ENCODE measurements at regions not wholly inside any gene's neighbourhood (a gene's known extent, or its start where the extent isn't known, plus 50 kb on each side); places are given as distances from the start of the nearest gene placed in this dataset.

DNA sequence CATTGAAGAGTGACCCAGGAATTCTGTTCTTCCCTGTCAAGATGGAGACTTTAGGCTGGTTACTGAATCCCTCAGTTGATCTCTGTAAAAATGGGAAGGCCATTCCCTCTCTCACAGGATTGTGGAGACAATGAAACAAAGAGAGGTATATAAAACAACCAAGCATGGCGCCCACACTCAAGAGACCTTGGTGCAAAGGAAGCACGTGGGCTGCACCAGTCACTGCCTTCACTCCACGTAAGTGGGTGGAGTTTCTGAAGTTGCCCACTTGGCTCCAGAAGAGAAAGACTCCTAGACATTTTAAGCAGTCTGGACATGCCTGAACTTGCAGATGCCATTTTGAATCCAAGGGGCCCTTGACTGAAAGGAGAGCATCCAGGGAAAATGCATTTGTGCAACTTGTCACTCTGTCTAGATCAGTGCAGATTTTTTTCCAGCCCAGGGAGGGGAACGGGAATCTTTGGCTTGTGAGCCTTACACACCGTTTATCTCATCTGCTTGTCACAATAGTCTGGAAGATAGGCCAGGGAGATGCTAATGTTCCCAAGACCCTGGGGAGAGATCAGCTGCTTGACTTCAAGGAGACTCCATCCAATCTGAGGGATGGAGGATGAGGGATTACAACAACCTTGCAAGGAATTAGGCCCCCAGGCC is 96.9 kb upstream of the TBX3 start:
- H3K27ac ChIP-seq, result no peak overlapping the region

DNA sequence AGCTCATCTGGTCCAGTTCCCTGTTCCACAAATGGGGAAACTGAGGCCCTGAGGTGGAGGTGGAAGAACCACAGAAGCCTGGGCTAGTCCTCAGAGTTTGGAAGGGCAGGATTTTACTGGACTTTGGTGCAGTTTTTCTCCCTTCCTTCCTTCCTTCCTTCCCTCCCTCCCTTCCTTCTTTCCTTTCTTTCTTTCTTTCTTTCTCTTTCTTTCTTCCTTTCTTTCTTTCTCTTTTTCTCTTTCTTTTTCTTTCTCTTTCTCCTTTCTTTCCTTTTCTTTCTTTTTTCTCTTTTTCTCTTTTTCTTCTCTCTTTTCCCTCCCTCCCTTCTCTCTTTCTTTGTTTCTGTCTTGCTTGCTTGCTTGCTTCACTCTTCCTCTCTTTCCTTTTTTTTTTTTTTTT is 95.7 kb upstream of the TBX3 start:
- H3K4me3 ChIP-seq (ENCODE audit: low read depth, low read length), result no peak overlapping the region
- TF ChIP-seq, protein P1, sequence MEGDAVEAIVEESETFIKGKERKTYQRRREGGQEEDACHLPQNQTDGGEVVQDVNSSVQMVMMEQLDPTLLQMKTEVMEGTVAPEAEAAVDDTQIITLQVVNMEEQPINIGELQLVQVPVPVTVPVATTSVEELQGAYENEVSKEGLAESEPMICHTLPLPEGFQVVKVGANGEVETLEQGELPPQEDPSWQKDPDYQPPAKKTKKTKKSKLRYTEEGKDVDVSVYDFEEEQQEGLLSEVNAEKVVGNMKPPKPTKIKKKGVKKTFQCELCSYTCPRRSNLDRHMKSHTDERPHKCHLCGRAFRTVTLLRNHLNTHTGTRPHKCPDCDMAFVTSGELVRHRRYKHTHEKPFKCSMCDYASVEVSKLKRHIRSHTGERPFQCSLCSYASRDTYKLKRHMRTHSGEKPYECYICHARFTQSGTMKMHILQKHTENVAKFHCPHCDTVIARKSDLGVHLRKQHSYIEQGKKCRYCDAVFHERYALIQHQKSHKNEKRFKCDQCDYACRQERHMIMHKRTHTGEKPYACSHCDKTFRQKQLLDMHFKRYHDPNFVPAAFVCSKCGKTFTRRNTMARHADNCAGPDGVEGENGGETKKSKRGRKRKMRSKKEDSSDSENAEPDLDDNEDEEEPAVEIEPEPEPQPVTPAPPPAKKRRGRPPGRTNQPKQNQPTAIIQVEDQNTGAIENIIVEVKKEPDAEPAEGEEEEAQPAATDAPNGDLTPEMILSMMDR (IDR thresholded peaks at IDR 0.05; ENCODE audit: low read depth, low read length), result no peak
- DNase-seq, result no peak

More for the DNA sequence above, 96.9 kb upstream of the TBX3 start:
- no peak for DNase-seq
- H3K9me3 ChIP-seq (ENCODE audit: severe bottlenecking), result peaks cover 2% of the 10 kb centered on the region
- H3K27me3 ChIP-seq (ENCODE audit: insufficient read depth, low read depth, severe bottlenecking), result peaks cover 2% of the 10 kb centered on the region
- H3K36me3 ChIP-seq, result no peaks in the 10 kb centered on the region
- TF ChIP-seq, protein P1 (IDR thresholded peaks at IDR 0.05; ENCODE audit: low read depth, low read length), result no peak
- no peak overlapping the region for H3K4me3 ChIP-seq (ENCODE audit: low read depth, low read length)

DNA sequence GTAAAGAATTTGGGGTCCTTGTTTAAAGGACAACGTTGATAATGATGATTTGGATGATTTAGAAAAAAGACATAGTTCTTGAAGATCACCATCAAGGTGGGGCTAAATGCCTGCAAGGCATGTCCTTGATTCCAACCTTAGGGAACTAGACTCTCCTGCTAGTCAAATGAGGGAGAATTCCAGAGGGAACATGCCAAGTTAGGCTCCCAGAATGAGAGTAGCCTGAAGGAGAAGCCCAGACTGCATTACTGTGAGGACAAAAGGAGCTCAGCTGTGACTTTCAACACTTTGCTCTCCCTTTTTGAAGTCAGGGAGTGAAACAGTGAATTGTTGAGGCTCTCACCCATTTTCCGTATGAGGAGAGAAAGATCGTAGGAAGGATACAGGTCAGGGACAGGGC is 95.2 kb upstream of the TBX3 start:
- Histone ChIP-seq H3K27me3 (ENCODE audit: insufficient read depth, low read depth, severe bottlenecking) (peaks cover 2% of the 10 kb centered on the region), H3K36me3 (no peaks in the 10 kb centered on the region), H3K27ac (no peak overlapping the region), H3K9me3 (ENCODE audit: severe bottlenecking) (peaks cover 2% of the 10 kb centered on the region), H3K4me3 (ENCODE audit: low read depth, low read length) (no peak overlapping the region)
- no peak for DNase-seq
- TF ChIP-seq, protein P1 (IDR thresholded peaks at IDR 0.05; ENCODE audit: low read depth, low read length), result no peak

More for the DNA sequence above, 95.7 kb upstream of the TBX3 start:
- Histone ChIP-seq H3K27me3 (ENCODE audit: insufficient read depth, low read depth, severe bottlenecking) (peaks cover 2% of the 10 kb centered on the region), H3K27ac (no peak overlapping the region), H3K36me3 (no peaks in the 10 kb centered on the region), H3K9me3 (ENCODE audit: severe bottlenecking) (peaks cover 2% of the 10 kb centered on the region)

DNA sequence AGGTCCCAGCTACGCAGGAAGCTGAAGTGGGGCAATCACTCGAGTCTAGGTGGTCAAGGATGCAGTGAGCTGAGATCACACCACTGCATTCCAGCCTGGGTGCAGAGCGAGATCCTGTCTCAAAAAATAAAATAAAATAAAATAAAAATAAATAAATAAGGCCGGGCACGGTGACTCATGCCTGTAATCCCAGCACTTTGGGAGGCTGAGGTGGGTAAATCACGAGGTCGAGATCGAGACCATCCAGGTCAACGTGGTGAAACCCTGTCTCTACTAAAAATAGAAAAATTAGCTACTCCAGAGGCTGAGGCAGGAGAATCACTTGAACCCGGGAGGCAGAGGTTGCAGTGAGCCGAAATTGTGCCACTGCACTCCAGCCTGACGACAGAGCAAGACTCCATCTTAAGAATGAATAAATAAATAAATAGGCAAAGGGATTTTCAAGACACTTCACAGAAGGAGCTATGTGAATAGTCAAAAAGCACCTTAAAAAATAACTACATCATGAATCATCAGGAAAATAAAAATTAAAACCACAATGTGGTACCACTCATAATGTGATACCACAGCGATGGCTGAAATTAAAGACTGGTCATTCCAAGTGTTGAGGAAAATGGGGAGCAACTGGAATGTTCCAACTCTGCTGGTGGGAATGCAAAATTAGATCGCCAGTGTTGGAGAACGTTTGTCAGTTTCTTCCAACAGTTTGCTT is 92.9 kb upstream of the TBX3 start:
- no peak for DNase-seq
- no peak overlapping the region for H3K27ac ChIP-seq
- H3K9me3 ChIP-seq (ENCODE audit: severe bottlenecking), result peaks cover 2% of the 10 kb centered on the region
- H3K27me3 ChIP-seq (ENCODE audit: insufficient read depth, low read depth, severe bottlenecking), result peaks cover 3% of the 10 kb centered on the region
- no peak overlapping the region for H3K4me3 ChIP-seq (ENCODE audit: low read depth, low read length)
- TF ChIP-seq, protein P1 (IDR thresholded peaks at IDR 0.05; ENCODE audit: low read depth, low read length), result no peak
- no peaks in the 10 kb centered on the region for H3K36me3 ChIP-seq

DNA sequence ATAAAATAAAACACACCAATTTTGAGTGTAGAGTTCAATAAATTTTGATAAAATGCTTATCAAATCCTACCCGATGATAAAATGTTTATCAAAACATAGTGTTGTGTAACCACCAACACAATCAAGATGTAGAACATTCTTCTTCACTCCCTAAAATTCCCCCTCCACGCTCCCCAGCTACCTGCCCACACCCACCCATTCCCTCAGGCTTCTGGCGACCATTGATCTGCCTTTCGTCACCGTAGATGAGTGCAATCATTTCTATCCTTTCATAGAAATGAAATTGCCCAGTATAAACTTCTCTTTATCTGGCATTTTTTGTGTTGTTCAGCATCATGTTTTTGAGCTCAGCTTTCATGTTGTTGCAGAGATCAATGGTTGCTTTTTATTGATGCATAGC is 90.7 kb upstream of the TBX3 start:
- Histone ChIP-seq H3K36me3 (no peaks in the 10 kb centered on the region), H3K27me3 (ENCODE audit: insufficient read depth, low read depth, severe bottlenecking) (peaks cover 3% of the 10 kb centered on the region), H3K4me3 (ENCODE audit: low read depth, low read length) (no peak overlapping the region), H3K27ac (no peak overlapping the region), H3K9me3 (ENCODE audit: severe bottlenecking) (no peaks in the 10 kb centered on the region)
- DNase-seq, result no peak
- TF ChIP-seq, protein P1 (IDR thresholded peaks at IDR 0.05; ENCODE audit: low read depth, low read length), result no peak

All from WERI-Rb-1 (cell line).